NCI-H345 treated with DMSO at 0.1 percent for 48 hours (cell line): ENCODE measurements at regions not wholly inside any gene's neighbourhood (a gene's known extent, or its start where the extent isn't known, plus 50 kb on each side); places are given as distances from the start of the nearest gene placed in this dataset.
A peak's percentile ranks its signal among the peaks of the same experiment; 100 is the strongest.
"Not testable (repeated sequence)": the region's sequence is repeated elsewhere in the genome, so short reads cannot be mapped to it uniquely, and the experiment has no call there.

Experiments used
- DNase-seq: peaks from one replicate; lab custom pipeline; 2025; ENCODE audit not compliant: unreplicated experiment; lab: John Stamatoyannopoulos, UW

GRCh38 chr6:169101981-169102380 is 151.7 kb downstream of the THBS2 start:
- DNase-seq = no peak

- no peak for DNase-seq
Measured at GRCh38 chr6:169101036-169101805, 152.4 kb downstream of the THBS2 start.

GRCh38 chr6:169099411-169100202 is 154.0 kb downstream of the THBS2 start:
- no peak for DNase-seq

- DNase-seq = not testable (repeated sequence)
Measured at GRCh38 chr6:169098651-169099050, 155.0 kb downstream of the THBS2 start.

- no peak for DNase-seq
Measured at GRCh38 chr6:169098116-169098515, 155.5 kb downstream of the THBS2 start.

- DNase-seq = no peak
Measured at GRCh38 chr6:169097381-169097959, 156.2 kb downstream of the THBS2 start.

- DNase-seq = no peak
Measured at GRCh38 chr6:169096388-169096787, 157.3 kb downstream of the THBS2 start.

- DNase-seq = no peak
Measured at GRCh38 chr6:169095153-169095552, 158.5 kb downstream of the THBS2 start.

GRCh38 chr6:169094552-169094950 is 159.1 kb downstream of the THBS2 start:
- DNase-seq = no peak

- DNase-seq = no peak
Measured at GRCh38 chr6:169093770-169094551, 159.7 kb downstream of the THBS2 start.

GRCh38 chr6:169093066-169093723 is 160.5 kb downstream of the THBS2 start:
- no peak for DNase-seq

- DNase-seq = peak; percentile 39
Measured at GRCh38 chr6:169092375-169092774, 161.3 kb downstream of the THBS2 start.

GRCh38 chr6:169090514-169091127 is 163.0 kb downstream of the THBS2 start:
- not testable (repeated sequence) for DNase-seq

- DNase-seq = no peak
Measured at GRCh38 chr6:169088762-169089161, 164.9 kb downstream of the THBS2 start.

GRCh38 chr6:169087443-169088041 is 166.1 kb downstream of the THBS2 start:
- no peak for DNase-seq

GRCh38 chr6:169086616-169087015 is 167.0 kb downstream of the THBS2 start:
- not testable (repeated sequence) for DNase-seq

- DNase-seq = no peak
Measured at GRCh38 chr6:169086020-169086419, 167.6 kb downstream of the THBS2 start.

- DNase-seq = no peak
Measured at GRCh38 chr6:169085466-169085865, 168.2 kb downstream of the THBS2 start.

- not testable (repeated sequence) for DNase-seq
Measured at GRCh38 chr6:169084557-169084956, 169.1 kb downstream of the THBS2 start.

GRCh38 chr6:169084067-169084466 is 169.6 kb downstream of the THBS2 start:
- no peak for DNase-seq
